ENCODE measurements at regions not wholly inside any gene's neighbourhood (a gene's known extent, or its start where the extent isn't known, plus 50 kb on each side); places are given as distances from the start of the nearest gene placed in this dataset.
A peak's percentile ranks its signal among the peaks of the same experiment; 100 is the strongest.

DNA sequence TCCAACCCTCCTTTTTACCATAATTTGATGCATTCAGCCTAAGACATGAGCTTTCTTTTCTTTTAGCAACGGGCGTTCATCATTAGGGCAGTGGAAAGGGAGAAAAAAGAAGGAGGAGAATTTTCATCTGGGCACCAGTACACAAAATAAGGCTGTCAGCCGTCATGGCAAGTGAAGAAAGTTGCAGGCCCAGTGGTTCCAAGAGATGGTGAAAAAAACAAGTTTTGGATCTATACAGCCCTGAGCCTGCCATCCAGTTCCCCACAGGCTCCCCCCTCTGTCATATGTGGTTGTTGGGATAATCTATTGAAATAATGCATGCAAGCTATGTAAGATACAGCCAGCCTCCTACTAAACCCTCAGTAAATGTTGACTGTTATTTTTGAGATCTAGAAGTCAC is 500.6 kb upstream of the PROK2 start:
- WGBS (ENCODE audit: insufficient coverage, low lambda C conversion rate): no CpG with 5 or more reads among the region's 3 CpGs
- Histone ChIP-seq H3K4me3 (ENCODE audit: low read length) (no peak overlapping the region), H3K27ac (ENCODE audit: low read length) (no peak overlapping the region)

DNA sequence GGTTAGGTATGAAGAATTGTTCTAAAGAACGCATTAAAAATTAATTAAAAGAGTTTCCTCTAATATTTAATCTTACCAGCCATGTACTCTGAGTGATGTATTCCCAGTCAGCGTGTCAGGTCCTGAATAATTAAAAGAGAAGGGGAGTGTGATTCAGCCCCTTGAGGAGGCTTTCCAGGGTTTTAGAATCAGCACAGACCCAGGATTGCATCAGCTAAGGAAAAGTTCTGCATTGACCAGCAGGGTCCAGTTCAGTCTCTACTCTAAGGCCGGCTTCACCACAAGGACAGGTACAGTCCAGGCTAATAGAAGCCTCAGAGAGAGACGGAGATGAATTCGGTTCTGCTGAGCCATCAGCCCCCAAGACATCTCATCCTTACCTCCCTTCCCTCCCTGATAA is 499.5 kb upstream of the PROK2 start:
- WGBS (ENCODE audit: insufficient coverage, low lambda C conversion rate): no CpG with 5 or more reads among the region's 5 CpGs
- H3K4me1 ChIP-seq (ENCODE audit: control insufficient read depth, insufficient read depth, low read length): peaks cover 3% of the 10 kb centered on the region
- no peaks in the 10 kb centered on the region for H3K9me3 ChIP-seq (ENCODE audit: control insufficient read depth, low read depth, low read length)
- no peak for DNase-seq
- peaks cover 21% of the 10 kb centered on the region for H3K27me3 ChIP-seq (ENCODE audit: control insufficient read depth, insufficient read depth, low read length)
- no peak overlapping the region for H3K4me3 ChIP-seq (ENCODE audit: low read length)
- no peak overlapping the region for H3K27ac ChIP-seq (ENCODE audit: low read length)
- no peaks in the 10 kb centered on the region for H3K36me3 ChIP-seq (ENCODE audit: control insufficient read depth, insufficient read depth, low read length)

More for the DNA sequence above, 500.6 kb upstream of the PROK2 start:
- H3K36me3 ChIP-seq (ENCODE audit: control insufficient read depth, insufficient read depth, low read length): no peaks in the 10 kb centered on the region
- peaks cover 4% of the 10 kb centered on the region for H3K4me1 ChIP-seq (ENCODE audit: control insufficient read depth, insufficient read depth, low read length)
- H3K9me3 ChIP-seq (ENCODE audit: control insufficient read depth, low read depth, low read length): no peaks in the 10 kb centered on the region
- no peak for DNase-seq
- H3K27me3 ChIP-seq (ENCODE audit: control insufficient read depth, insufficient read depth, low read length): peaks cover 16% of the 10 kb centered on the region

DNA sequence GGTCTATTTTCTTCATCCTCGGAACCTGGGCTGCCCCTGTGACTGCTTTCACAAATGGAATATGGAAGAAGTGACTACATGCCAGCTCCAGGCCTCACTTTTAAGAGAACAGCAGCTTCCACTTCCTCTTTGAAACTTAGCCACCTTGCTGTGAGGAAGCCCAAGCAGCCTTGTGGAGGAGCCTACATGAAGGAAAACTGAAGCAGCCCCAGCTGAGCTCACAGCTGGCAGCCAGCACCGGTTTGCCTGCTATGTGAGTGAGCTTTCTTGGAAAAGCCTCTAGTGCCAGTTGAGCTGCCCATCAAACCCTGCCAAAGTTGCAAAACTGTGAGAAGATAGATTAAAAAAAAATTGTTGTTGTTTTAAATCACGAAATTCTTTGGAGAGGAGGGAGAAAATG is 498.0 kb upstream of the PROK2 start:
- no peak for DNase-seq
- Histone ChIP-seq H3K27me3 (ENCODE audit: control insufficient read depth, insufficient read depth, low read length) (peaks cover 15% of the 10 kb centered on the region), H3K9me3 (ENCODE audit: control insufficient read depth, low read depth, low read length) (no peaks in the 10 kb centered on the region), H3K27ac (ENCODE audit: low read length) (no peak overlapping the region), H3K4me1 (ENCODE audit: control insufficient read depth, insufficient read depth, low read length) (no peaks in the 10 kb centered on the region), H3K36me3 (ENCODE audit: control insufficient read depth, insufficient read depth, low read length) (no peaks in the 10 kb centered on the region), H3K4me3 (ENCODE audit: low read length) (no peak overlapping the region)
- no CpG with 5 or more reads among the region's 3 CpGs for WGBS (ENCODE audit: insufficient coverage, low lambda C conversion rate)

DNA sequence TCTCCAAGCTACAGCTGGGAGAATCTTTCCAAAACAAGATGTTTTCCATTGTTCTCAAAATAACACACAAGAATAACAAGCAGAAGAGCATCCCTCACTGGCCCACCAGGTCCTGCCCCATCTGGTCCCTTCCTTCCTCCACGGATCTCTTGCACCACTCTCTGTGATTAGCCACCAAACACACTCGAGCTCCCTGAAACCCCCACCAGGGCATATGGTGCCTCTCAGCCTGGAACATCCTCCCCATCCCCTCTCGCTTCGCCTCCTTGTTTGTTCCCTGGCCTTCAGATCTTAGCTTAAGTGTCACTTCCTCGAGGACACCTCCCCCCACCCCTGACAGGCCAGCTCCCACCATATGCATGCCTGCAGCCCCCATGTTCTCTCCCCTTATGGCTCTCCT is 496.6 kb upstream of the PROK2 start:
- H3K27me3 ChIP-seq (ENCODE audit: control insufficient read depth, insufficient read depth, low read length): peaks cover 11% of the 10 kb centered on the region
- no peak overlapping the region for H3K4me3 ChIP-seq (ENCODE audit: low read length)
- H3K9me3 ChIP-seq (ENCODE audit: control insufficient read depth, low read depth, low read length): no peaks in the 10 kb centered on the region
- no CpG with 5 or more reads among the region's 5 CpGs for WGBS (ENCODE audit: insufficient coverage, low lambda C conversion rate)
- no peak overlapping the region for H3K27ac ChIP-seq (ENCODE audit: low read length)
- no peaks in the 10 kb centered on the region for H3K36me3 ChIP-seq (ENCODE audit: control insufficient read depth, insufficient read depth, low read length)
- H3K4me1 ChIP-seq (ENCODE audit: control insufficient read depth, insufficient read depth, low read length): no peaks in the 10 kb centered on the region
- no peak for DNase-seq

DNA sequence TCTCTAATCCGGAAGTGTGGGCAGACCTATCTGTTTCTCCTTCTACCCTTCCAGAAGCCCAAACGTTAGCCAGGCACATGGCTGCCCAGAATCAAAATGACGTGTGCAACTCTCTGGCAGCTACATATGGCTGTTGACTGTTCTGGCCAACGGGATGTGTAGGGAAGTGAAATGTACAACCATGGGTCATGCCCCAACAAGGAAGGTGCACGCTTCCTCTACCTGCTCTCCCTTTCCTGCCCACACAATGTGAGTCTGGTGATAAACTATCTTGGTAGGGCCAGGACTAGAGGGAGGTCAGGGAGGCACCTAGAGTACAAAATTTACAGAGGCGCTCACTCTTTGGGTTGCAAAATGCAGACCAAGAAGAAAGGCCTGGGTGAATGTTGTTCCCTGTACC is 495.9 kb upstream of the PROK2 start:
- Histone ChIP-seq H3K27me3 (ENCODE audit: control insufficient read depth, insufficient read depth, low read length) (peaks cover 11% of the 10 kb centered on the region), H3K36me3 (ENCODE audit: control insufficient read depth, insufficient read depth, low read length) (no peaks in the 10 kb centered on the region), H3K9me3 (ENCODE audit: control insufficient read depth, low read depth, low read length) (no peaks in the 10 kb centered on the region), H3K4me3 (ENCODE audit: low read length) (no peak overlapping the region), H3K27ac (ENCODE audit: low read length) (no peak overlapping the region), H3K4me1 (ENCODE audit: control insufficient read depth, insufficient read depth, low read length) (no peaks in the 10 kb centered on the region)
- DNase-seq: no peak
- WGBS (ENCODE audit: insufficient coverage, low lambda C conversion rate): no CpG with 5 or more reads among the region's 6 CpGs

DNA sequence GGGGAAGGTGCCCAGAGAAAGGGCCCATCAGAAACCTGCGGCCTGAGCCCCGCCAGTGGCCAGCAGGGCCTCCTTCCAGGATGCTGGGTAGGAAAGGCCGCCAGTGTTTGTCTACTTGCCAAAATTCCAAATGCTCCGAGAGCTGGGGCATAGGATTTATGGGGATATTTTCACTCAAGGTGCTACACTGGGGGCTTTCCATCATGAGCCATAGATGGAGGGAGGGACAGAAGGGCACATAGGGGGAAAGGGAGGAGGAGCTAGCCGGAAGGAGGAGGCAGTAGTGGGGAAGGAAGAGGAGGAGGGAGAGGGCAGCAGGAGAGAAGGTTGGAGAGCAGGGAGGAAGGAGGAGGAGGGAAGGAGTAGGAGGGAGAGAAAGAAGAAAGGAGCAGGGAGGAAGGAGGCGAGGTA is 494.7 kb upstream of the PROK2 start:
- 68% methylated on average over 2 of the region's 6 CpGs for WGBS (ENCODE audit: insufficient coverage, low lambda C conversion rate)
- peaks cover 11% of the 10 kb centered on the region for H3K27me3 ChIP-seq (ENCODE audit: control insufficient read depth, insufficient read depth, low read length)
- no peaks in the 10 kb centered on the region for H3K36me3 ChIP-seq (ENCODE audit: control insufficient read depth, insufficient read depth, low read length)
- H3K27ac ChIP-seq (ENCODE audit: low read length): peak overlapping the region; percentile 20
- H3K4me1 ChIP-seq (ENCODE audit: control insufficient read depth, insufficient read depth, low read length): no peaks in the 10 kb centered on the region
- no peaks in the 10 kb centered on the region for H3K9me3 ChIP-seq (ENCODE audit: control insufficient read depth, low read depth, low read length)
- DNase-seq: no peak
- H3K4me3 ChIP-seq (ENCODE audit: low read length): no peak overlapping the region

DNA sequence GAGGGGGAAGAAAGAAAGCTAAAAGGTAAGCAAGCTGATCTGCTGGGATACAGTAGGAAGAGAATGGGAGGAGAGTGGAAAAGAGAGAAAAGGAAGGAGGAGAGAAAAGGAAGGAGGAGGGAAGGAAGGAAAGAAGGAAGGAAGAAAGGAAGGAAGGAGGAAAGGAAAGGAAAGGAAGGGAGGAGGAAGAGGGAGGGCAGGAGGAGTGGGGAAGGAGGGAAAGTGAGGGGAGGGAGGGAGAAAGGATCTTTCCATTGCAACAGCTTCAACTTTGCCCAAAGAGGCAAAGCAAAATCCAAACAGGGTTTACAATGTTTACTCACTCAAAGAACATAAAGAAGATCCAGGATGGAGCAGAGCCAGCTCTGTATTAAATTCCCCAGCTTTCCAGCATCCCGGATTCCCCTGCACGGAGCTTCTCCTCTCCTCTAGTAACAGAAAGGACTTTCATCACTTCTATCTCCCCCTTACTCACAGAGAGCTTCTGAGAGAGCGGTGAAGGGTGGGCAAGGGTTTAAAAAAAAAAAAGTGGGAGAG is 494.2 kb upstream of the PROK2 start:
- no peaks in the 10 kb centered on the region for H3K9me3 ChIP-seq (ENCODE audit: control insufficient read depth, low read depth, low read length)
- no peaks in the 10 kb centered on the region for H3K4me1 ChIP-seq (ENCODE audit: control insufficient read depth, insufficient read depth, low read length)
- H3K27me3 ChIP-seq (ENCODE audit: control insufficient read depth, insufficient read depth, low read length): peaks cover 11% of the 10 kb centered on the region
- no peaks in the 10 kb centered on the region for H3K36me3 ChIP-seq (ENCODE audit: control insufficient read depth, insufficient read depth, low read length)
- no CpG with 5 or more reads among the region's 3 CpGs for WGBS (ENCODE audit: insufficient coverage, low lambda C conversion rate)
- no peak for DNase-seq
- H3K27ac ChIP-seq (ENCODE audit: low read length): peak overlapping the region; percentile 20
- H3K4me3 ChIP-seq (ENCODE audit: low read length): no peak overlapping the region

DNA sequence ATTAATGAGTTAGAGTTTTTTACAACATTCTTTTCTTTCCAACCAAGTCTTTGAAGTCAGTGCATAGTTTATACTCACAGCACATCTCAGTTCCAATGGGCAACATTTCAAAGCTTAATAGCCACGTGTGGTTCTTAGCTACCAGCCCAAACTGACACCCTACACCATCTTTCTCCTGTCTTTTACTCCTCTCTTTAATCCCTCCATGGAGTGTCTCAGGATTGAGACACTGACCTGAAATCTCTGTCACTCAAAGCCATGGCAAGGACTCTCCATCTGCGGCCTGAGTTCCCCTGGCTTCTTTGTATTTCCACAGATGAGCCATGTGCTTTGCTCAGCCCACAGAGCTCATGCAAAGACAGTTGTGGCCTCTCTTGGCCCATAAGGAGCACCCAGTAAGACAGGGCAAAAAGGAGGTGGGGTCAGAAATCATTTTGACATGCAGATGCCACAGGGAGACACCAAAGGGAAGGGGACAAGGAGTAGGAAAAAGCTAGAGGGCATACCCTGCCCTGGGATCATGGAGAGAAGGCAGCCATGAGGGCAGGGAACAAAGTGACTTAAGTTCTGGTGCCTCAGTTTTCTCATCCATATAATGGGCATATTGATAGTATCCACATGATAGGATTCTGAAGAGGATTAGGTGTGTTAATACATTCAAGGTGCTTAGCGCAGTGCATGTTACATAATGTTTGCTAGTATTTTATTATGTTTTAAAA is 493.6 kb upstream of the PROK2 start:
- H3K9me3 ChIP-seq (ENCODE audit: control insufficient read depth, low read depth, low read length): no peaks in the 10 kb centered on the region
- no peaks in the 10 kb centered on the region for H3K36me3 ChIP-seq (ENCODE audit: control insufficient read depth, insufficient read depth, low read length)
- no peak overlapping the region for H3K4me3 ChIP-seq (ENCODE audit: low read length)
- H3K27me3 ChIP-seq (ENCODE audit: control insufficient read depth, insufficient read depth, low read length): peaks cover 11% of the 10 kb centered on the region
- H3K27ac ChIP-seq (ENCODE audit: low read length): no peak overlapping the region
- no peaks in the 10 kb centered on the region for H3K4me1 ChIP-seq (ENCODE audit: control insufficient read depth, insufficient read depth, low read length)
- no peak for DNase-seq
- WGBS (ENCODE audit: insufficient coverage, low lambda C conversion rate): 74% methylated on average over 2 of the region's 3 CpGs

DNA sequence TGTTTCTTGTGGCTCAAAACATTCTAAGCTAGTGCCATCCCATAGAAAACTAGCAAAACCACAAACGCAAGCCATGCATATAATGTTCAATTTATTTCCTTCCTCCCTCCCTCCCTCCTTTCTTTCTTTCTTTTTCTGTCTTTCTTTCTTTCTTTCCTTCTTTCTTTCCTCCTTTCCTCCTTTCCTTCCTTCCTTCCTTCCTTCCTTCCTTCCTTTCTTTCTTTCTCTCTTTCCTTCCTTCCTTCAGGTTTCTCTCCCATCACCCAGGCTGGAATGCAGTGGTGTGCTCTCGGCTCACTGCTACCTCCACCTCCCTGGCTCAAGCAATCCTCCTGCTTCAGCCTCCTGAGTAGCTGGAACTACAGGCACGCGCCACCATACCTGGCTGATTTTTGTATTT is 492.8 kb upstream of the PROK2 start:
- WGBS (ENCODE audit: insufficient coverage, low lambda C conversion rate): 93% methylated on average over 1 of the region's 4 CpGs
- no peaks in the 10 kb centered on the region for H3K9me3 ChIP-seq (ENCODE audit: control insufficient read depth, low read depth, low read length)
- H3K4me3 ChIP-seq (ENCODE audit: low read length): no peak overlapping the region
- H3K27me3 ChIP-seq (ENCODE audit: control insufficient read depth, insufficient read depth, low read length): peaks cover 11% of the 10 kb centered on the region
- no peaks in the 10 kb centered on the region for H3K36me3 ChIP-seq (ENCODE audit: control insufficient read depth, insufficient read depth, low read length)
- no peak overlapping the region for H3K27ac ChIP-seq (ENCODE audit: low read length)
- DNase-seq: no peak
- H3K4me1 ChIP-seq (ENCODE audit: control insufficient read depth, insufficient read depth, low read length): no peaks in the 10 kb centered on the region

DNA sequence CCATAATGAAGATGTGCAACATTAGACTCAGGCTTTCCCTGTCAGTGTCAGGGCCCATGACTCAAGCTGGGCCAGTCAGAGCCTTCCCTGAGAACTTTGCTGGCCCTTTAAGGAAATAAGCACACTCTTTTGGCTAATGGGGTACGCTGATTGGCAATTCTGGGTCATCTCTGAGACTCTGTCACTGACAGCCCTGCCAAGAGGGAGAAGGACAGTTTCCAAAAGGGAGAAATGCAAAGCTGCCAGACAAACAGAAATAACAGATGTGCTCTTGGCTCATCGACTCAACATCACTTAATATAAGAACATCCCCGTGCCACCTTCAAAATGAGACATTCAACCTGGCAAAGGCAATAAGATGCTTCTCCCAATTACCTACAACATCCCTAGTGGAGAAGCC is 491.9 kb upstream of the PROK2 start:
- no peaks in the 10 kb centered on the region for H3K36me3 ChIP-seq (ENCODE audit: control insufficient read depth, insufficient read depth, low read length)
- WGBS (ENCODE audit: insufficient coverage, low lambda C conversion rate): 80% methylated on average over 1 of the region's 3 CpGs
- no peak overlapping the region for H3K4me3 ChIP-seq (ENCODE audit: low read length)
- no peak for DNase-seq
- H3K9me3 ChIP-seq (ENCODE audit: control insufficient read depth, low read depth, low read length): no peaks in the 10 kb centered on the region
- peaks cover 9% of the 10 kb centered on the region for H3K27me3 ChIP-seq (ENCODE audit: control insufficient read depth, insufficient read depth, low read length)
- no peaks in the 10 kb centered on the region for H3K4me1 ChIP-seq (ENCODE audit: control insufficient read depth, insufficient read depth, low read length)
- H3K27ac ChIP-seq (ENCODE audit: low read length): no peak overlapping the region

DNA sequence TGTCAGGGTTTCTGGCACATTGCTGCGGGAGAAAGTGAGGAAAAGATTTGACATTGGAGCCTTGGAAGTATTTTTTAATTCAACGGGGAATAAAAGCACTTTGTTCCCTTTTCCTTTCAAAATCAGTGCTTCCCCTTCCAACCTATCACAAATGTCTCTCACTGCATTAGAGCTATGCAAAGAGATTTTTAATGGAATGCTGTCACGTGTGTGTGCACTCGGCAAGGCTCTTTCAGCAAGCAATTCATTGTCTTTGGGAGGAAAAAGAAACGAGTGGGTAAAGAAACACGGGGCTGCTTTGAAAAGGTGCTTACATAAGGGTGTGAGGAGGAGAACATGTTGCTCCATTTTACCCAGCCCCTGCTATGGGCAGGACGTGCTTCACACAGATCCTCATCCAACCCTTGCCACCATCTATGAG is 490.4 kb upstream of the PROK2 start:
- H3K4me1 ChIP-seq (ENCODE audit: control insufficient read depth, insufficient read depth, low read length): no peaks in the 10 kb centered on the region
- peaks cover 7% of the 10 kb centered on the region for H3K27me3 ChIP-seq (ENCODE audit: control insufficient read depth, insufficient read depth, low read length)
- H3K9me3 ChIP-seq (ENCODE audit: control insufficient read depth, low read depth, low read length): no peaks in the 10 kb centered on the region
- WGBS (ENCODE audit: insufficient coverage, low lambda C conversion rate): no CpG with 5 or more reads among the region's 7 CpGs
- no peaks in the 10 kb centered on the region for H3K36me3 ChIP-seq (ENCODE audit: control insufficient read depth, insufficient read depth, low read length)
- no peak overlapping the region for H3K4me3 ChIP-seq (ENCODE audit: low read length)
- no peak for DNase-seq
- H3K27ac ChIP-seq (ENCODE audit: low read length): no peak overlapping the region
